ENCODE measurements at regions not wholly inside any gene's neighbourhood (a gene's known extent, or its start where the extent isn't known, plus 50 kb on each side); places are given as distances from the start of the nearest gene placed in this dataset.

DNA sequence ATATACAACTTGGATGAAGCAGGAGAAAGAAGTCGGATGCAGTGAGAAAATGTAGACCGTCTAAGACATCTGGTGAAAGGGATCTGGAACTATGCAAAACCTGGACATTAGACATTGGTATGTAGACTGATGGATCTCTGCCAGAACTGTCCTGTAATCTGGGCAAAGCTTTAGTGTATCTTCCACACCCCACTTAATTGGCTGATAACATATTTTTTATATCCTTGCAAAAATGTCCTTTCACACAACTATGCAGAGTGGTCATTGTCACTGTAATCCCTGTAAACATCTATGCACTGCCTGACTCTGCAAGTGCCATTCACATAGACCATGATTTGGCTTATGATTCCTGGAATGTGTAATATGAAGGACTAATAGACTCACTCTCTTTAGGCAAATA is 163.1 kb downstream of the TUSC7 start:
- TF ChIP-seq, protein P1, sequence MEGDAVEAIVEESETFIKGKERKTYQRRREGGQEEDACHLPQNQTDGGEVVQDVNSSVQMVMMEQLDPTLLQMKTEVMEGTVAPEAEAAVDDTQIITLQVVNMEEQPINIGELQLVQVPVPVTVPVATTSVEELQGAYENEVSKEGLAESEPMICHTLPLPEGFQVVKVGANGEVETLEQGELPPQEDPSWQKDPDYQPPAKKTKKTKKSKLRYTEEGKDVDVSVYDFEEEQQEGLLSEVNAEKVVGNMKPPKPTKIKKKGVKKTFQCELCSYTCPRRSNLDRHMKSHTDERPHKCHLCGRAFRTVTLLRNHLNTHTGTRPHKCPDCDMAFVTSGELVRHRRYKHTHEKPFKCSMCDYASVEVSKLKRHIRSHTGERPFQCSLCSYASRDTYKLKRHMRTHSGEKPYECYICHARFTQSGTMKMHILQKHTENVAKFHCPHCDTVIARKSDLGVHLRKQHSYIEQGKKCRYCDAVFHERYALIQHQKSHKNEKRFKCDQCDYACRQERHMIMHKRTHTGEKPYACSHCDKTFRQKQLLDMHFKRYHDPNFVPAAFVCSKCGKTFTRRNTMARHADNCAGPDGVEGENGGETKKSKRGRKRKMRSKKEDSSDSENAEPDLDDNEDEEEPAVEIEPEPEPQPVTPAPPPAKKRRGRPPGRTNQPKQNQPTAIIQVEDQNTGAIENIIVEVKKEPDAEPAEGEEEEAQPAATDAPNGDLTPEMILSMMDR (IDR thresholded peaks at IDR 0.05; ENCODE audit: borderline replicate concordance, extremely low read depth, low read length, poor library complexity, severe bottlenecking): no peak
- no peak for TF ChIP-seq EZH2 (IDR thresholded peaks at IDR 0.05; ENCODE audit: borderline replicate concordance, low read depth, low read length, severe bottlenecking)
